Stimulated activated CD4-positive, alpha-beta T cell treated with anti-CD3 and anti-CD28 coated beads, Interleukin-4, amount 100 ng/mL, for 24 hours (primary cell): ENCODE measurements at regions not wholly inside any gene's neighbourhood (a gene's known extent, or its start where the extent isn't known, plus 50 kb on each side); places are given as distances from the start of the nearest gene placed in this dataset.

ENCODE experiments used
- DNase-seq: peaks from one replicate; pipeline ENCODE4 v3.0.0-alpha.2; 2020

GRCh38 chr16:86093801-86094750, 195.1 kb downstream of the IRF8 start:
- no peak for DNase-seq

DNA sequence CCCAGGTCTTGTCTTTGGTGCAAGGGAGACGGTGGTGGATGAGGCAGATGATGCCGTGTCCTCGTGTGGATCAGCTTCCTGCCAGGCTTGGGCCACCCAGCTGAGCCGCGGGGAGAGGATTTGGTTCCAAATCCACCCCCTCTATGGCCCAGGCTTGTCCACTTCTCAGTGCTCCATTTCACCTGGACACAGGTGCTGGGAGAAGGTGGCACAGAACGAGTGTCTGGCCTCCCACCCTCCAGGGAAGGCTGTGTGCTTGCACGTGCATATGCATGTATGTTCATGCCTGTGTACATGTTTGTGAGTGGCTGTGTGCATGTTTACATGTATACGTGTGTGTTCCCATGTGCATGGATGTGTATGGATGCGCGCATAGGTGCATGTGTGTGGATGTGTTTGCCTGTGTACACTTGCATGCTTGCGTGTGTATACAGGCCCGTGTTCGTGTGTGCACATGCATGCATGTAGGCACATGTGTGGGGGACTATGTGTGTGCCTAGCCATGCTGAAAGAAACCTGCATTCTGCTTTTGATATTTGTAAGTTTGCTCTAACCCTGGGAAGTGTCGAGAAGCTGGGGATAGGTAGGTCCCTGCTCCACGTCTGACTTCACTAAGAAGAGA, 196.3 kb downstream of the IRF8 start:
- DNase-seq = no peak

- no peak for DNase-seq
Observed at GRCh38 chr16:86095906-86096485, 197.0 kb downstream of the IRF8 start.

GRCh38 chr16:86096850-86097249, 197.9 kb downstream of the IRF8 start:
- DNase-seq = no peak

DNA sequence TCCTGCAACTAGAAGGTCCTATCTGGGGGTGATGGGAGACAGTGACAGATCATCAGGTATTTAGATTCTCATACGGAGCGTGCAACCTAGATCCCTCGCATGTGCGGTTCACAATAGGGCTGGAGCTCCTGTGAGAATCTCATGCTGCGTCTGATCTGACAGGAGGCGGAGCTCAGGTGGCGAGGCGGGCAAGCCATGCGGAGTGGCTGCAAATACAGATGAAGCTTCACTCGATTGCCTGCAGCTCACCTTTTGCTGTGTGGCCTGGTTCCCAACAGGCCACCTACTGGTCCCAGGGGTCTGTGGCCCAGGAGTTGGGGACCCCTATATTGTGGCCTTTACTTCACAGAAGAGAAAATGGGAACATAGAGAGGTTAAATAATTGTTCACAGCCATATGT, 200.4 kb downstream of the IRF8 start:
- no peak for DNase-seq

GRCh38 chr16:86100205-86101136, 201.5 kb downstream of the IRF8 start:
- no peak for DNase-seq

DNA sequence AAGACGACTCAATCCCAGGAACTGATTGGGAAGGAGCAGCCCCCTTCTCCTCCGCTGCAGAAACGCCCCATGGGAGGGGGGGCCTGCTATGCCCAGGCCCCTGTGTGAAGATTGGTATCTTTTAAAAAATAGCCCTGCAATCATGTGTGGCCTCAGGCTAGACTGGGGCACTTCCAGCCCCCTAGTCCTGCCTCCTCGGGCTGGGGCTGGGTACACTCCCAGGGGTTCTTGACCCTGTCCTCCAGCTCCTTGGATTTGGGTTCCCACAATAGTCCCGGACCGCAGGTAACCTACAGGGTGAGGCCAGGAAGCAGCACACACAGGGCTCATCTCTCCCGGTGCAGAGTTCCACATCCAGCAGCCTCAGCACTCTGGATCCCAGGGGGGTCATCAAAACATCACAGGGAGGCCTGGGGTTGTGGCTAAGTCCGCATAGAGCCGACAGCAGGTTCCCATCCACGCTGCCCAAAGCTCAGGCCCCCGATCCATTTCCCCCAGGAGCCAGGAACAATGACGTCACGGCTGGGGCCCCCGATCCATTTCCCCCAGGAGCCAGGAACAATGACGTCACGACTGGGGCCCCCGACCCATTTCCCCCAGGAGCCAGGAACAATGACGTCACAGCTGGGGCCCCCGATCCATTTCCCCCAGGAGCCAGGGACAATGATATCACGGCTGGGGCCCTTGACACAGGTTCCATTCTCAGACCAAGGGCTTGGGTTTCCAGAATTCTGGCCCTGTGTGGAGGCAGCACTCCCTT, 202.4 kb downstream of the IRF8 start:
- DNase-seq = no peak

- no peak for DNase-seq
Observed at GRCh38 chr16:86101897-86102157, 202.9 kb downstream of the IRF8 start.

GRCh38 chr16:86103320-86103719, 204.4 kb downstream of the IRF8 start:
- no peak for DNase-seq

GRCh38 chr16:86104537-86105048, 205.6 kb downstream of the IRF8 start:
- DNase-seq = no peak

DNA sequence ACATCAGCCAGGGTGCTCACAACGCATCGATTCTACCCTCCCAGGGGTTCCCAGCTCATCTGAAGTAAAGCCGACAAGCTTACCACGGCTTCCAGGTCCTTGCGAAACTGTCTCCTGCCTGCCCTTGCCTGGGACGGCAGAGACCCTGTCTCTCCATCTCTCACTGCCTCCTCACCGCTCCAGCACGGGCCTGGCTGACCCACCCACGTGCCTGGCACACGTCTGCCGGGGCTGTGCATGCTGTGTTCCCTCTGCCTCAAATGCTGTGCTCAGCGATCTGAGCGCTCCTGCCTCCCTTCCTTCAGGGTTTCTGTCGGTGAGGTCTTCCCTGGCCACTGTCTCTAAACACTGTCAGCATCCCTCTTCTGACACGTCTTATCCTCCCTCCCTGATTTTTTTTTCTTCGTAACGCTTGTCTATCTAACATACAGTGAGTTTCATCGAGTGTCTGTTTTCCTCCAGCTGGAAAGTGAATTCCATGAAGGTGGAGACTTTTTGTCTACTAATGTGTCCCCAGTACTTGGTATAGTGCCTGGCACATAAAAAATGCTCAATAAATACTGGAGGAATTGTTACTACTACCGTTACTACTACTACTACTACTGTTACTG, 208.4 kb downstream of the IRF8 start:
- no peak for DNase-seq

DNA sequence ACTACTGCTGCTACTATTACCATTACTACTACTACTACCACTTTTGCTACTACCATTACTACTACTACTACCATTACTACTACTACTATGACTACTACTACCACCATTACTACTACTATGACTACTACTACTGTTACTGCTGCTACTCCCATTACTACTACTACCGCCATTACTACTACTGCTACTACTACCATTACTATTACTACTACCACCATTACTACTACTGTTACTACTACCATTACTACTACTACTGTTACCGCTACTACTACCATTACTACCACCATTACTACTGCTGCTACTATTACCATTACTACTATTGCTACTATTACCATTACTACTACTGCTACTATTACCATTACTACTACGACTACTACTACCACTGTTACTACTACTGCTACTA, 209.1 kb downstream of the IRF8 start:
- DNase-seq = no peak

- no peak for DNase-seq
Observed at GRCh38 chr16:86110134-86110533, 211.2 kb downstream of the IRF8 start.

GRCh38 chr16:86110726-86111125, 211.8 kb downstream of the IRF8 start:
- no peak for DNase-seq

GRCh38 chr16:86112178-86112577, 213.2 kb downstream of the IRF8 start:
- DNase-seq = no peak

GRCh38 chr16:86117235-86117634, 218.3 kb downstream of the IRF8 start:
- DNase-seq = no peak

DNA sequence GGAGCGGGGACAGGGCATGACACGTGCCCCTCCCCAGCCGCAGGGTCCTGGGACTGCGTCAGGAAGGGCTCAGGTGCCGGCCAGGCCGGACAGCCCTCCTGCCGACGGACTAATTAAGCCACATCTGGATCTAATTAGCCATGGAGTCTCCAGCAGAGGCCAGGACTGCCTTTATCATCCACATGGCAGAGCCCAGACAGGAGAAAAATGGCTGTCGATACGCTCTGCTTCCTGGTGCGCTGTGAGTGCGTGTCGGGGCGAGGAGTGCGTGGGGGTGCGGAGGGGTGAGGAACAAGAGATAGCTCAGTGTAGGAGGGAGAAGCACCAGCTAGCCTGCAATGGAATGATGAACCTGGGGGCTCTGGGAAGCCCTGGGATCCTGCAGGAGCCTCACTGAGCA, 218.8 kb downstream of the IRF8 start:
- DNase-seq = no peak

GRCh38 chr16:86118467-86119307, 219.7 kb downstream of the IRF8 start:
- DNase-seq = no peak

DNA sequence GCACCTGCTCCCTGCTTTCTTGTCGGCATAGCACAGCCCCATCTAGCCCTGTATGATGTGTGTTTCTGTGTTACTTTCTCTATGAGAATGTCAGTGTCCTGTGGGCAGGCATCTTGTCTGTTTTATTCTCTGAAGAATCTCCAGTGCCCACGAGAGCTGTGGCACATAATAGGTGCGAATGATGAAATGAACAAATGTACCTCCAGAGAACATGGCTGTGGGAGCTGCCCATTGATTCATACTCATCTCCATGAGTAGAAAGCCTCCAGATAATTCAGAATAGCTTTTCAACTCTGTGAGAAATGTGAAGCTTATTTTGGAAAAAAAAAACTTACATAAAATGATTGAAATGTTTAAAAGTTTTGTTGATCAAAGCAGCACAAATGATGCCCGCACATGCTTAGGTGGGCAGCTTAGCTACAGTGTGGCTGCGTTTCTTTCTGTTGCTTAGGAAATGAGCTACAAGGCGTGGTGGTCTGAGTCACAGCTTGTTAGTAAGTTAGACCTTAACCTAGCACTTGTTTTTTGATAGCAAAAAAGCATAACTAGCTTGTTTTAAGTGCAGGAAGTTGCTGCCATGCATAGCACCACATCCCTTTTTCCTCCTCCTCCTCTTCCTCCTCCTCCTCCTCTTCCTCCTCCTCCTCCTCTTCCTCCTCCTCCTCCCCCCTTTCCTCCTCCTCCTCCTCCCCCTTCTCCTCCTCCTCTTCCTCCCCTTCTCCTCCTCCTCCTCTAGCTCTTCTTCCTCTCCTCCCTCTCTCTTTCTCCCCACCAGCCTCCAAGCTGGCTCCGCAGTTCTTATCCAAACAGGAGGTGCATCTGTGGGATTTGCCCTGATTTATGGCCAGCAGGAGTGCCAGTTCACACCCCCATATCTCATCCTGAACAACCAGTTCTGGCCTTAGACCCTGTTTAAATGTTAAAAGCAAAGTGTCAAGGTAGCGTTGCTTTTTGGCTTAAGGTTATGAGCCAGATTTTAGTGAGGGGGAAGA, 221.5 kb downstream of the IRF8 start:
- DNase-seq = no peak
